Activated CD4-positive, alpha-beta T cell treated with anti-CD3 and anti-CD28 coated beads, Interleukin-2, Interleukin-4, amounts not matched to agents 100 ng/mL and 50 ng/mL, durations not matched to agents 16 hours and 8 hours (primary cell): ENCODE measurements at regions not wholly inside any gene's neighbourhood (a gene's known extent, or its start where the extent isn't known, plus 50 kb on each side); places are given as distances from the start of the nearest gene placed in this dataset.

Experiments used
- DNase-seq: peaks from one replicate; pipeline ENCODE4 v3.0.0-alpha.2; 2020; ENCODE audit warnings: low spot score

GRCh38 chr2:226620176-226620575 is 179.4 kb downstream of the IRS1 start:
- no peak for DNase-seq

DNA sequence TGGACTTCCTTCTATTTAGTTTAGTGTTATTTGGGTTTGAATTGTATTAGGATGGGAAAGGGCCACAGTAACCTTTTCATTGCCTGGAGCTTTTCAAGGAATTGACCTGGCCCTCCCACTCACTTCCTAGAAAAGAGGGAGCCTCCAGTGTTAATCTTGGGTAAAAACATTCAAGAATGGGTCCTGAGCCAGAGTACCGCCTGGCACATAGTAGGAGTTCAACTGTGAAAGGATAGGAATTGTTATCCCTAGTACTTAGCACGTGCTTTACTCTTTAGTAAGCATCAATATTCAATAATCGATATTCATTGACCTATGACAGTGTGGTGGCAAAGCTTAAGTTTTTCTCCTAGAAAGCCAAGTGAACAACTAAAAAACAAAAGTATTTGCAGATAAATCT is 179.9 kb downstream of the IRS1 start:
- DNase-seq: no peak

GRCh38 chr2:226618875-226619605 is 180.6 kb downstream of the IRS1 start:
- DNase-seq: no peak

GRCh38 chr2:226618544-226618874 is 181.1 kb downstream of the IRS1 start:
- no peak for DNase-seq

- DNase-seq: no peak
Observed at GRCh38 chr2:226615891-226616290, 183.7 kb downstream of the IRS1 start.

DNA sequence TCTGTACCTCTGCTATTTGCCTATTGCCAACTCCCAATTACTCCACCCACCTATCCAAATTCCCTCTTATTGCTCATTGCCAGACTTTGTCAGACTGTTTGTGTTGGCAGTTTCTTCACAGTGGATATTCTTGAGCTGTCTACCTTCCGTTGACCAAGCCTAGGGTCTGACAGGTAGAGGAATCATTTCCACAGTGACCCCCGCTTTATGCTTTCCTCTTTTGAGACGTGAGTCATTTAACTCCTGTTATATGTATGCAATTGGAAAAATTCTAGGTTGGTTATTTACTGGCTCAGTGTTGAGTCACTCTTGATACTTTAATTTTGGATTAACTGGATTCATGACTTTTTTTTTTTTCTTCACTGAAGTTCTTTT is 187.7 kb downstream of the IRS1 start:
- DNase-seq: no peak

GRCh38 chr2:226611196-226611943 is 188.2 kb downstream of the IRS1 start:
- DNase-seq: no peak

- DNase-seq: no peak
Observed at GRCh38 chr2:226609366-226609765, 190.3 kb downstream of the IRS1 start.

GRCh38 chr2:226608451-226608850 is 191.2 kb downstream of the IRS1 start:
- DNase-seq: peak; percentile 15

DNA sequence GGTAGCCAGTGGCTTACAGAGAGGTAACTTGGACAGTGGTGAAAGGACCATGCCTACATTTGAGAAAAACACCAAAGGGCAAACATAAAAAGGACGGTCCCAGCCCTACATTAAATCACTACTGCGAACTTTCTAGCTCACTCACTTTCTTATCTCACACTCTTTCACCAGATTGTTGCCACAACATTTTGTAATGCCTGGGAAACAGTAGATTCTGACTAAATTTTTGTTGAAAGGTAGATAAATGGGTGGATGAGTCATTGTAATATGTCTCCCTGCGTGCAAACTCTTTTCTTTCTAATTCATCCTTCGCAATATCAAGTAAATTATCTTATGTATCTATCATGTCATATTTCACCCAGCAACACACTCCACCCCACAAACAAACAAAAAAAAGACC is 192.2 kb downstream of the IRS1 start:
- DNase-seq: no peak

DNA sequence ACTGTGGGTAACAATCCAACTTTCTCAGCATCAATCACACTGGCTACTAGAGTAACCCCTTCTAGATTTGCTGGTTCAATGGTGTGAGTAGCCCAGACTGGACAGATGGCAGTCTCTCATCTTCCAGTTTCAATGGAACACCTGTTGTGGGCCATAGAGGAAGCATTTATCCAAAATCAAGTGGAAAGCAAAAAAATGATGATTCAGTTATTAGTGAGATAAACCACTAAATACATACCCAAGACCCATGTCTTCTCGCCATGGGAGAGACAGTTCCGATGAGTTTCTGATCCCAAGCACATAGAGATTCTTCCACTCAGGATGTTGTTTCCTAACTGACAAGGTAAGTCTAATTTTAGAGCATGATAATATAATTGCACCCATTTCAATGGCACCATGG is 194.0 kb downstream of the IRS1 start:
- DNase-seq: no peak

DNA sequence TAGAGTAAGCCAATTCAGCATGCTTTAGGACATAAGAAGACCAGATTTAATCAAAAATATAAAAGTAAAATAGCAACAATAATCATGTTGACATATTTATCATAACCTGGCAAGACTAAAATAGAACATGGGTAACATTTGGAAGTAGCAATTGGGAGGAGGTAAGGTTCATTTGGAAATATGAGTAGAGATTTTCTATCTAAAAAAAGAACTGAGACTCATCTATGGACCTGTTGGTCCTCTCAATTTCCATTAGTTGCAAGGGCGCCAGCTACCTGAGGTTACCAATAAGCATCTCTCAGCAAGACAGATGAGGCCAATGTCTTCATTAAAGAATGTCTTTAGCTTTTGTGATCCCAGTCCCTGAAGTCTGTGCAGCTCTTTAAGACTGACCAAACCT is 196.0 kb downstream of the IRS1 start:
- DNase-seq: no peak

- DNase-seq: no peak
Observed at GRCh38 chr2:226601881-226602662, 197.5 kb downstream of the IRS1 start.

- DNase-seq: no peak
Observed at GRCh38 chr2:226600802-226601201, 198.8 kb downstream of the IRS1 start.

GRCh38 chr2:226600184-226600583 is 199.4 kb downstream of the IRS1 start:
- no peak for DNase-seq

DNA sequence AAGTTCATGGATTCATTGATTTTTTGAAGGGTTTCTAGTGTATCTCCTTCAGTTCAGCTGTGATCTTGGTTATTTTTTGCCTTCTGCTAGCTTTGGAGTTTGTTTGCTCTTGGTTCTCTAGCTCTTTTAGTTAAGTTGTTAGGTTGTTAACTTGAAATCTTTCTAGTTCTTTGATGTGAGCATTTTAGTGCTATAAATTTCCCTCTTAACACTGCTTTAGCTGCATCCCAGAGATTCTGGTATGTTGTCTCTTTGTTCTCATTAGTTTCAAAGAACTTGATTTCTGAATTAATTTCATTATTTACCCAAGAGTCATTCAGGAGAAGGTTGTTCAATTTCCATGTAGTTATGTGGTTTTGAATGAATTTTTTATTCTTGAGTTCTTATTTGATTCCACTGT is 210.6 kb downstream of the IRS1 start:
- DNase-seq: no peak

DNA sequence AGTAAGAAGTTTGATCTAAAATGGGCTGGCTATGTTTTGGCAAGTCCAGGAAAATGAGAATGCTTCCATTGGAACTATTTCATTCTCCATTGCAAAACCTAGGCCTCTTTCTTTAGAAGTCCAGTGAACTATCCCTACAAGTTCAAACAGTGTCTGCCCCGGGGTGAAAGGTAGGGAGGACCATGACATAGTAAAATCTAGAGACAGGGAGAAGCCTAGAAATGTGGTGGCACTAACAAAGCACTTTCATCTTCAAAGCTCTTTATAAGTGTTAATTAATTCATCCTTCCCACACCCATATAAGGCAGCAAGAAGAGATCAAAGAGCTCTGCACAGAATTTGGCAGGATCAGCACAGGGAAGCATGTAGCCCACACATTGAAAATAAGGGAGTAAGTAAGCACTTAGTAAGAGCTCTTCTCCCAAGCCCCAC is 214.5 kb downstream of the IRS1 start:
- no peak for DNase-seq

GRCh38 chr2:226584518-226585055 is 215.0 kb downstream of the IRS1 start:
- no peak for DNase-seq

DNA sequence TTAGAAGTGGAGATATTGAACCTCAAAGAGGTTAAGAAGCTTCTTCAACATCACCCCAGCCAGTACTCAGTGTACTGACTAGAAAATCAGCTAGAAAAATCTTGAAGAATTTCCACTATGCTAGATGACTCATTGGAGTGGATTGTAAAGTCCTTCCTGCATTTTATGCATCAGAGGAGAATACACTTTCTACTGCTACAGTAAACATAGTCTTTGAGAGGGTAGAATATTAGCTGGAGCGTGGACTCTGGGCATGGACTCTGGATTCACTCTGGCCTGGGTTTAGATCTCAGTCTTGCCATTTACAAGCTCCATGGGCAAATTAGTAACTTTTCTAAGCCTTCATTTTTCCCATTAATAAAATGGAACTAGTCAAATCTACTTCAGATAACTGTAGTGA is 215.9 kb downstream of the IRS1 start:
- DNase-seq: no peak

GRCh38 chr2:226581661-226582060 is 218.0 kb downstream of the IRS1 start:
- no peak for DNase-seq

DNA sequence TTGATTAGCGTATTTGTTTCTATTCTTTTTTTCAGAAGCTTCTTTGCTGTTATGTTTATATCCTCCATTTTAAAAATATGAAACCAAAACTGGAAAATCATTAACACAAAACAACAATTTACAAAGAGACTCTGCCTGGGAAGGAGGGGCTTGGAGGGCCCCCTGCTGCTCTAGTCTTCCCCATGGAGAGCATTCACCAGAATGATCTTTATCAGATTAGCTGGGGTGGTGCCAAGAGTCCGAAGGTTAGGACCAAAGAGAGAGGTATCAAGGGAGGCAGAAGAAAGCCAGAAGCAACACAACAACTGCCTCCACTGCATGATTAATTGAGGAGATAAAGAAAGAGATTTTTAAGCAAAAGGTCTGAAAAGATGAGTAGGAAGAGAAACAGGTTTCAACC is 218.6 kb downstream of the IRS1 start:
- DNase-seq: no peak

DNA sequence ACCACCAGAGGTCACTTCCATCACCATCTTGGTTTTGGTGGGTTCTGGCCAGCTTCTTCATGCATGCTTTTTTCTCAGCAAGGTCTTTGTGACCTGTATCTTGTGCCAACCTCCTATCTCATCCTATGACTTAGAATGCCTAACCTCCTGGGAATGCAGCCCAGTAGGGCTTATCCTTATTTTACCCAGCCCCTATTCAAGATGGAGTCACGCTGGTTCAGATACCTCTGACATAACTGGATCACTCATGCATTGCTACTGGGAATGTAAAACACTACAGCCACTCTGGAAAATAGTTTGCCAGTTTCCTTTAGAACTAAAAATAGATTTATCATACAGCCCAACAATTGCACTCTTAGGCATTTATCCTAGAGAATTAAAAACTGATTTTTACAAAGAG is 219.2 kb downstream of the IRS1 start:
- no peak for DNase-seq

DNA sequence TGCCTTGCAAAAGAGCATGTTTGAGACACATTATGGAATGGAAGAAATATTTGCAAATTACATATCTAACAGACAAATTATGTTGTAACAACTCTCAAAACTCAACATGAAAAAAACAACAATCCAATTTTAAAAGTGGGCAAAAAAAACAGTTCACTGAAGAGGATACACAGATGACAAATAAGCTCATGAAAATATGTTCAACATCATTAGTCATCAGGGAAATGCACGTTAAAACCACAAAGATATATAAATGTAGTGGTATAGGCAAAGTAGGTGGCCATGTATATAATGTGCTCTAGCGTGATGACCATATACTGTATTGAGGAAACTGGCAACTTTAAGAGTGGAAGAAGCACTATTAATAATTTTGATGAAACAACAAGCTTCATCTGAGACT is 220.1 kb downstream of the IRS1 start:
- no peak for DNase-seq
